D721Med (cell line): ENCODE measurements at regions not wholly inside any gene's neighbourhood (a gene's known extent, or its start where the extent isn't known, plus 50 kb on each side); places are given as distances from the start of the nearest gene placed in this dataset.

Experiments
- DNase-seq: peaks from one replicate; pipeline ENCODE4 v3.0.0; 2011; ENCODE audit warnings: low spot score; ENCODE audit not compliant: insufficient read length
- FAIRE-seq: peaks from 2 replicates; lab custom pipeline; 2011; peaks lifted over from hg19 to GRCh38; lab: Jason Lieb, UNC
- TF ChIP-seq, protein P1 (sequence below): IDR thresholded peaks from 2 replicates; pipeline ENCODE4 v1.5.1; 2012; ENCODE audit warnings: mild to moderate bottlenecking, control low read depth; ENCODE audit not compliant: insufficient read depth; ENCODE audit errors: missing control alignments

DNA sequence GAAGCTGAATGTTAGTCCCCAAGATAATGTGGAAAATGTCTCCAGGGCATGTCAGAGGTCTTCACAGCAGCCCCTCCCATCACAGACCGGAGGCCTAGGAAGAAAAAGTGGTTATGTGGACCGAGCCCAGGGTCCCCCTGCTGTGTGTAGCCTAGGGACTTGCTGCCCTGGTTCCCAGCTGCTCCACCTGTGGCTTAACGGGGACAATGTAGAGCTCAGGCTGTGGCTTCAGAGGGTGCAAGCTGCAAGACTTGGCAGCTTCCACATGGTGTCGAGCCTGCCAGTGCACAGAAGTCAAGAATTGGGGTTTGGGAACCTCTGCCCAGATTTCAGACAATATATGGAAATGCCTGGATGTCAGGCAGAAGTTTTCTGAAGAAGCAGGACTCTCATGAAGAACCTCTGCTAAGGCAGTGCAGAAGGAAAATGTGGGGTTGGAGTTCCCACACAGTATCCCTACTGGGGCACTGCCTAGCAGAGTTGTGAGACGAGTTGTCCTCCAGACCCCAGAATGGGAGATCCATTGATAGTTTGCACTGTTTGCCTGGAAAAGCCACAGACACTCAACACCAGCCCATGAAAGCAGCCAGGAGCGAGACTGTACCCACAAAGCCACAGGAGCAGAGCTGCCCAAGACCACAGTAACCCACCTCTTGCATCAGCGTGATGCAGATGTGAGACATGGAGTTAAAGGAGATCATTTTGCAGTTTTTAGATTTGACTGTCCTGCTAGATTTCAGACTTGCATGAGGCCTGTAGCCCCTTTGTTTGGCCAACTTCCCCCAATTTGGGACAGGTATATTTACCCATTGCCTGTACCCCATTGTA, 204.9 kb downstream of the MRPL39 start:
- DNase-seq (no peak), FAIRE-seq (no peak)
- TF ChIP-seq, protein P1, sequence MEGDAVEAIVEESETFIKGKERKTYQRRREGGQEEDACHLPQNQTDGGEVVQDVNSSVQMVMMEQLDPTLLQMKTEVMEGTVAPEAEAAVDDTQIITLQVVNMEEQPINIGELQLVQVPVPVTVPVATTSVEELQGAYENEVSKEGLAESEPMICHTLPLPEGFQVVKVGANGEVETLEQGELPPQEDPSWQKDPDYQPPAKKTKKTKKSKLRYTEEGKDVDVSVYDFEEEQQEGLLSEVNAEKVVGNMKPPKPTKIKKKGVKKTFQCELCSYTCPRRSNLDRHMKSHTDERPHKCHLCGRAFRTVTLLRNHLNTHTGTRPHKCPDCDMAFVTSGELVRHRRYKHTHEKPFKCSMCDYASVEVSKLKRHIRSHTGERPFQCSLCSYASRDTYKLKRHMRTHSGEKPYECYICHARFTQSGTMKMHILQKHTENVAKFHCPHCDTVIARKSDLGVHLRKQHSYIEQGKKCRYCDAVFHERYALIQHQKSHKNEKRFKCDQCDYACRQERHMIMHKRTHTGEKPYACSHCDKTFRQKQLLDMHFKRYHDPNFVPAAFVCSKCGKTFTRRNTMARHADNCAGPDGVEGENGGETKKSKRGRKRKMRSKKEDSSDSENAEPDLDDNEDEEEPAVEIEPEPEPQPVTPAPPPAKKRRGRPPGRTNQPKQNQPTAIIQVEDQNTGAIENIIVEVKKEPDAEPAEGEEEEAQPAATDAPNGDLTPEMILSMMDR = no peak

DNA sequence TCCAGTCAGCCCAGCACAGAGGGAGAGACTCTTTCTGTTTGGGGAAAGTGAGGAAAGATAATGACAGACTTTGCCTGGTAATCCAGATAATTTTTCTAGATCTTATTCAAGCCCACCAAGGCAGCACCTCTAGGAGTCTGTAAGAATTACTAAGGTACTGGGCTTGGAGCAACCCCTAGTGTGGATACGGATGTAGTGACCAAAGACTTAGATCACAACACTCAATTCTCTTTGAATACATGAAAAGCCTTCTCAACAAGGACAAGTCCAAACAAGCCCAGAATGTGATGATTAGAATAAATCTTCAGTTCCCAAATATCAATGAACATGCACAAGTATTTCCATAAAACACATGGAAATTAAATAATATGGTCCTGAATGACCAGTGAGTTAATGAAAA, 206.9 kb downstream of the MRPL39 start:
- TF ChIP-seq, protein P1 = no peak
- DNase-seq (no peak), FAIRE-seq (no peak)

DNA sequence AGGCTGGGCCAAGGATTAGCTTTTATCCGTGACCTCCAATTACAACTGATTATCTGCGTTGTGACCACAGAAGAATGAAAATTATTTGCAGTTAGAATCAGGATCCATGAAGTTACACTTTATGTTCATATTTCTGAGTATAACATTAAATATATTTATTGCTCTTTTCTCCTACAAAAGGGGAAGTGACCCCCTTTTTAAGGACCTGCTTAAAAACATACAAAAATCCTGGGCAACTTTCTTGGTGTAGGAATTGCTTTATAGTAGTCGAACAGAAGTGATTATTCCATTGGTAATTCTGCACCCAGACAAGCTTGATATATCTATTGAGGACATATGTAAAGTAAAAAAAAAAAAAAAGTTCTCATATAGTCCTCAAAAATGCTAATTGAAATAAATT, 208.7 kb downstream of the MRPL39 start:
- no peak for DNase-seq
- TF ChIP-seq, protein P1 = no peak
- FAIRE-seq = no peak

DNA sequence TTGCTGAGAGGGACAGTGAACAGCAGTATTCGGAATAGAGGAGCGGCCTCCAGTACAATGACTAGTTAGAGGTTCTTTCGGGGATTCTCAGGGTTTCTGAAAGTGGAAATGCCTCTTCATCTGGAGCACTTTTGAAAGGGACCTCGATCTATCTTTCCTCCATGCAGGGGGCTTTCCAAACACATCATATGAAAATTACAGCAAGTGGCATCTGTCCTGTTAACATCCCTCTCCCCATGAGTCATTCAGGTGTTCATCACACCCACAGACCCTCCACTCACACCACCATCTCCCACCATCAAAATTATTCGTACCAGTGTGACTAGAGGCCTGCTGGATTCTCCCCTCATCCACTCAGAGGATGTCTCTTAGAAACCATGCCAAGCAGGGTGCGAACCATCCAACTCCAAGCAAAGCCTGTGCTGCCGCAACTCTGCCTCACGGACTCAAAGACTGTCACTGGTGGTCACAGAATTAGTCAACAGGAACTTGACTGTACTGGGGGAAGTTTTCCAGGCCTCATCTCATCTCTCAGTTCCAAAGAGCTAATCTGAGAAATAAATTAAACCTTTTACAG, 211.1 kb downstream of the MRPL39 start:
- DNase-seq (no peak), FAIRE-seq (no peak)
- TF ChIP-seq, protein P1 = no peak

DNA sequence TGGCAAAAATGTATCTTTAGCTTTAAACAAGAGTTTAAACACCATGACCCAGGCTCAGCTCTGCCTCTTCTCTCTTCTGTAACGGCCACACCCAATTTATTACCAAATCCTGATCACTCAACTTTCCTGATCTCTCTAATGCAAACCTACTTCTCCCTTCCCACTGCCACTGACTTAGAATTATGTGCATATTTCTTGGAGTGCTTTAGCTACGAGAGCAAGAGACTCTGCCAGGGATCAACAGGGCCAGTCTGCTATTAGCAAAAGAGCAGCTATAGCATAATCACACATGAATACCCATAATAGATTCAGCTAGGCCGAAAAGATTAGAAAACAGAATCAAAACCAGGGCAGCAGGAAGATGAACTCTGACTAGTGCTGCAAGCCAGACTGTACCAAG, 215.5 kb downstream of the MRPL39 start:
- TF ChIP-seq, protein P1 = no peak
- FAIRE-seq (no peak), DNase-seq (no peak)

DNA sequence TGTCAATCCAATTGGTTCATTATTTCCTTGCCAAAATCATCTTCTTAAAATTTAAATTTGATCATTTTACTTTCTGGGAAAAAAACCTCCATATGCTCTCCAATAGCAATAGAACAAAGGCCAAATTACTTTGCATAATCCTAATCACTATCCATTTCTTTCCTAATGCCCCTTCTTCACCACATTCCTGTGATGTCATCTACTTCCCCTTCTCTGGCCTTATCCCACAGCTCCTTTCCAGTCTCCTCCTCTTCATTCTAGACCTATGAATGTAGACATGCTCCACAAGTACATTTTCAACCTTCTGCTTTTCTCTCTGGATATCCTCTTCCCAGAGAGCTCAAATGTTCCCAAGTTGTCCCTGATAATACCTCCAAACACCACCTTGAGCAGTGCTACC, 216.6 kb downstream of the MRPL39 start:
- no peak for DNase-seq
- TF ChIP-seq, protein P1 = no peak
- FAIRE-seq = no peak

DNA sequence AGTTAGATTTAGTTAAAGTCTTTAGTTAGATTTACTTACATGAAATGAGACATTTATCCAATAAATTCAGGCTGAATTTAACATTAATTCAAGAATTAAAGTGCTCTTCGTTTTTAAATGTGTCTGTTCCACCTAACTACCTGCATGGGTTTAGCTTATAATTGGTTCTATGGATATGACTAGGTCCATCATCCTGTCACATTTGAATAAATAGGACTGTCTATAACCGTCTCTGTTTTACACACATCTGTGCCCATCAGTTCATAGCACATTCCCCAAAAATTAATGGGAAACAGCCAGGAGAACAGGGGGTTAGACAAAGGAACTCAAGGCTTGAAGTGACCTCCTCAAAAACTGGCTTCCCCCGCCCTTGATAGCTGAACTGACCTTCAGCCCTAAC, 219.6 kb downstream of the MRPL39 start:
- FAIRE-seq (no peak), DNase-seq (no peak)
- TF ChIP-seq, protein P1 = no peak
